ENCODE measurements at regions not wholly inside any gene's neighbourhood (a gene's known extent, or its start where the extent isn't known, plus 50 kb on each side); places are given as distances from the start of the nearest gene placed in this dataset.

- Histone ChIP-seq H3K27ac (ENCODE audit: low read length) (no peak overlapping the region), H3K4me3 (ENCODE audit: low read depth in 2 of 2, low read length in 2 of 2) (no peak overlapping the region), H3K4me1 (ENCODE audit: control insufficient read depth, insufficient read depth, low read length) (no peaks in the 10 kb centered on the region), H3K9me3 (ENCODE audit: control insufficient read depth, insufficient read depth, low read depth, low read length) (no peaks in the 10 kb centered on the region), H3K36me3 (ENCODE audit: control insufficient read depth, insufficient read depth, low read length) (no peaks in the 10 kb centered on the region), H3K27me3 (ENCODE audit: control insufficient read depth, insufficient read depth, low read length) (no peaks in the 10 kb centered on the region)
- POLR2A ChIA-PET = no interaction called here
- ATAC-seq (no peak), DNase-seq (ENCODE audit: low read depth, low spot score) (no peak)
- BruUV-seq (replicated peaks) = no TSS peak
- in situ Hi-C loops (cut with HindIII; ENCODE audit: low pct_unique_long_range_greater_than_20kb, low sequenced_read_pairs) (no loop called here), intact Hi-C loops (cut with micrococcal nuclease; ENCODE audit: unreplicated experiment) (no loop called here)
- CTCF ChIA-PET = no interaction called here
- TF ChIP-seq SIN3A (IDR thresholded peaks at IDR 0.05; ENCODE audit: borderline replicate concordance, insufficient read depth, low read depth, low read length) (no peak), POLR2AphosphoS5 (IDR thresholded peaks at IDR 0.05; ENCODE audit: low read depth, low read length) (no peak), REST (IDR thresholded peaks at IDR 0.05; ENCODE audit: insufficient read depth in 1 of 2, low read depth in 2 of 2, low read length in 1 of 2) (no peak), TCF7L2 (IDR thresholded peaks at IDR 0.05; ENCODE audit: low read depth, low read length) (no peak), CTCF (IDR thresholded peaks at IDR 0.05) (no peak)
Measured at GRCh38 chr4:120431180-120431579, 364.5 kb upstream of the MAD2L1 start.

- POLR2A ChIA-PET = interaction anchor here (0.7 kb wide), 1 partner anchor 92 kb away, joined by 3 read pairs; no protein-coding TSS in a partner anchor
- TF ChIP-seq POLR2AphosphoS5 (IDR thresholded peaks at IDR 0.05; ENCODE audit: low read depth, low read length) (no peak), SIN3A (IDR thresholded peaks at IDR 0.05; ENCODE audit: borderline replicate concordance, insufficient read depth, low read depth, low read length) (no peak), REST (IDR thresholded peaks at IDR 0.05; ENCODE audit: insufficient read depth in 1 of 2, low read depth in 2 of 2, low read length in 1 of 2) (no peak), TCF7L2 (IDR thresholded peaks at IDR 0.05; ENCODE audit: low read depth, low read length) (no peak), CTCF (IDR thresholded peaks at IDR 0.05) (no peak)
- Histone ChIP-seq H3K27me3 (ENCODE audit: control insufficient read depth, insufficient read depth, low read length) (no peaks in the 10 kb centered on the region), H3K4me1 (ENCODE audit: control insufficient read depth, insufficient read depth, low read length) (no peaks in the 10 kb centered on the region), H3K36me3 (ENCODE audit: control insufficient read depth, insufficient read depth, low read length) (no peaks in the 10 kb centered on the region), H3K4me3 (ENCODE audit: low read depth in 2 of 2, low read length in 2 of 2) (no peak overlapping the region), H3K9me3 (ENCODE audit: control insufficient read depth, insufficient read depth, low read depth, low read length) (no peaks in the 10 kb centered on the region), H3K27ac (ENCODE audit: low read length) (no peak overlapping the region)
- CTCF ChIA-PET = no interaction called here
- in situ Hi-C loops (cut with HindIII; ENCODE audit: low pct_unique_long_range_greater_than_20kb, low sequenced_read_pairs) = no loop called here
- BruUV-seq (replicated peaks) = no TSS peak
- ATAC-seq = no peak
- intact Hi-C loops (cut with micrococcal nuclease; ENCODE audit: unreplicated experiment) = no loop called here
- DNase-seq (ENCODE audit: low read depth, low spot score) = no peak
Measured at GRCh38 chr4:120418146-120418545, 351.5 kb upstream of the MAD2L1 start.

All from Panc1 (cell line).